ENCODE measurements at regions not wholly inside any gene's neighbourhood (a gene's known extent, or its start where the extent isn't known, plus 50 kb on each side); places are given as distances from the start of the nearest gene placed in this dataset.

DNA sequence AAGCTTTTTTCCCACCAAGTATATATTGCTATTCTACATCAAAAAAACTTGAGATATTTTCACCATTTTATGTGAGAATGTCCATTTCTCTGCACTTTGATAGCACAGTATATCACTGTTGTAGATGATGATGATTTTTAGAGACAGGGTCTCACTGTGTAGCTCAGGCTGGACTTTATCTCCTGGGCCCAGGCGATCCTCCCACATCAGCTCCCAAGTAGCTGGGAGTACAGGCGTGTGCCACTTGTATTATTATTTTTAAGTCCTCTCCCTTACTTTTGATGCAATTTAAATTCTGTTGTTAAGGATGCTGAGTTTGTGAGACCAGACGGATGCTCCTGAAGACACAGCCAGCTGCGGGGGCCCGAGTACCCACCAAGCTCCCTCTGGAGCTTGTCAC lies 326.8 kb downstream of the QKI start:
- no peaks in the 10 kb centered on the region for H3K9me2 ChIP-seq (replicated peaks; ENCODE audit: insufficient read depth, low read length)
- TF ChIP-seq, protein P1, sequence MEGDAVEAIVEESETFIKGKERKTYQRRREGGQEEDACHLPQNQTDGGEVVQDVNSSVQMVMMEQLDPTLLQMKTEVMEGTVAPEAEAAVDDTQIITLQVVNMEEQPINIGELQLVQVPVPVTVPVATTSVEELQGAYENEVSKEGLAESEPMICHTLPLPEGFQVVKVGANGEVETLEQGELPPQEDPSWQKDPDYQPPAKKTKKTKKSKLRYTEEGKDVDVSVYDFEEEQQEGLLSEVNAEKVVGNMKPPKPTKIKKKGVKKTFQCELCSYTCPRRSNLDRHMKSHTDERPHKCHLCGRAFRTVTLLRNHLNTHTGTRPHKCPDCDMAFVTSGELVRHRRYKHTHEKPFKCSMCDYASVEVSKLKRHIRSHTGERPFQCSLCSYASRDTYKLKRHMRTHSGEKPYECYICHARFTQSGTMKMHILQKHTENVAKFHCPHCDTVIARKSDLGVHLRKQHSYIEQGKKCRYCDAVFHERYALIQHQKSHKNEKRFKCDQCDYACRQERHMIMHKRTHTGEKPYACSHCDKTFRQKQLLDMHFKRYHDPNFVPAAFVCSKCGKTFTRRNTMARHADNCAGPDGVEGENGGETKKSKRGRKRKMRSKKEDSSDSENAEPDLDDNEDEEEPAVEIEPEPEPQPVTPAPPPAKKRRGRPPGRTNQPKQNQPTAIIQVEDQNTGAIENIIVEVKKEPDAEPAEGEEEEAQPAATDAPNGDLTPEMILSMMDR (IDR thresholded peaks at IDR 0.05; ENCODE audit: insufficient read depth, low read length, poor library complexity, severe bottlenecking), result no peak
- no peak for TF ChIP-seq EZH2phosphoT487 (conservative IDR thresholded peaks at IDR 0.05; ENCODE audit: low read length)
- no peak overlapping the region for H3K27ac ChIP-seq (ENCODE audit: low read depth, low read length)
- no peak overlapping the region for H3K4me3 ChIP-seq (ENCODE audit: insufficient read depth, low read length, poor library complexity, severe bottlenecking)
- H3K36me3 ChIP-seq (ENCODE audit: low read length), result no peaks in the 10 kb centered on the region
- no peaks in the 10 kb centered on the region for H3K79me2 ChIP-seq (ENCODE audit: insufficient read depth, low read length)
- no peak overlapping the region for H3K4me2 ChIP-seq (ENCODE audit: low read depth, low read length, poor library complexity, severe bottlenecking)
- H3K27me3 ChIP-seq (ENCODE audit: low read length), result no peaks in the 10 kb centered on the region
- H3K9me3 ChIP-seq (ENCODE audit: insufficient read depth, low read length), result no peaks in the 10 kb centered on the region
- no peak overlapping the region for H2AFZ ChIP-seq (ENCODE audit: low read depth, low read length, severe bottlenecking)
- H3F3A ChIP-seq (ENCODE audit: insufficient read depth), result no peaks in the 10 kb centered on the region
- no peaks in the 10 kb centered on the region for H4K20me1 ChIP-seq (ENCODE audit: low read depth, low read length)
- H3K9ac ChIP-seq (ENCODE audit: low read length), result no peak overlapping the region

DNA sequence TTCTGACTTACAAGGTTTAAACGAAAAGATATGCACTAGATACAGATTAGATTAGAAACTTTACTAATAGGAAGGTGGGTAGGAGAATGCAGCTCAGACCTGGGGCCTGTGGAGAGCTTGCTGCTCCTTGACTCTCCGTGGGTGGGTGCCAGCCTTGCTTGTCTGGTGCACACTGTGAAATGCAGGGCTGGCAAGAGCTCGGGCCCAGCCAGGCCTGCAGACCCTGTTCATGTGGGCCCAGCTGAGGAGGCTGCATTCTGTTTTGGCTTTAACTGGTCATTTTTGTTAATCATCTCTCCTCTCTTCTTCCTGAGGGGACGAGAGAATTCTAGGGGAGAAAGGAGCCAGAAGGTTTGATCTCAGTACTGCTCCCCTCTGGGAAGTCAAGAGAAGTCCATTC lies 325.4 kb downstream of the QKI start:
- H3K79me2 ChIP-seq (ENCODE audit: insufficient read depth, low read length), result no peaks in the 10 kb centered on the region
- no peak overlapping the region for H3K27ac ChIP-seq (ENCODE audit: low read depth, low read length)

DNA sequence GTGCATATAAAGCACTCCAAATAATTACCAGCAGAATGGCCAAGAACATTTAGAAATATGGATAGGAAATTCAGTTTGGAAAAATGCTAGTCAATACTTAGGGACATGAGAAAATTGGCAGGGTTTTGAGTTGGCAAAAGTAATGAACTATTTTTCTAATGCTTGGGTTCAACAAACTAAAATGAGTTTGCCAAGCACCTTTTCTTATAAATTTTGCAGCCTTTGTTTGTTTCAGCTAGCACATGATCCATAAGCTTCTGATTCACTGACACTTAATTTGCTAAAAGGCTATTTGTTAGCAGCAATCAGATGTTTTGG lies 324.8 kb downstream of the QKI start:
- H3K4me2 ChIP-seq (ENCODE audit: low read depth, low read length, poor library complexity, severe bottlenecking), result no peak overlapping the region
- H3K79me2 ChIP-seq (ENCODE audit: insufficient read depth, low read length), result no peaks in the 10 kb centered on the region

More for the DNA sequence above, 325.4 kb downstream of the QKI start:
- Histone ChIP-seq H3K27me3 (ENCODE audit: low read length) (no peaks in the 10 kb centered on the region), H3K9me3 (ENCODE audit: insufficient read depth, low read length) (no peaks in the 10 kb centered on the region), H3K4me2 (ENCODE audit: low read depth, low read length, poor library complexity, severe bottlenecking) (no peak overlapping the region), H3K36me3 (ENCODE audit: low read length) (no peaks in the 10 kb centered on the region), H4K20me1 (ENCODE audit: low read depth, low read length) (no peaks in the 10 kb centered on the region), H3F3A (ENCODE audit: insufficient read depth) (no peaks in the 10 kb centered on the region), H3K9ac (ENCODE audit: low read length) (no peak overlapping the region), H3K9me2 (replicated peaks; ENCODE audit: insufficient read depth, low read length) (no peaks in the 10 kb centered on the region), H2AFZ (ENCODE audit: low read depth, low read length, severe bottlenecking) (no peak overlapping the region), H3K4me3 (ENCODE audit: insufficient read depth, low read length, poor library complexity, severe bottlenecking) (no peak overlapping the region)
- TF ChIP-seq EZH2phosphoT487 (conservative IDR thresholded peaks at IDR 0.05; ENCODE audit: low read length), result no peak
- TF ChIP-seq, protein P1 (IDR thresholded peaks at IDR 0.05; ENCODE audit: insufficient read depth, low read length, poor library complexity, severe bottlenecking), result no peak

More for the DNA sequence above, 324.8 kb downstream of the QKI start:
- Histone ChIP-seq H3K9me3 (ENCODE audit: insufficient read depth, low read length) (no peaks in the 10 kb centered on the region), H3K9me2 (replicated peaks; ENCODE audit: insufficient read depth, low read length) (no peaks in the 10 kb centered on the region), H3K36me3 (ENCODE audit: low read length) (no peaks in the 10 kb centered on the region), H3F3A (ENCODE audit: insufficient read depth) (no peaks in the 10 kb centered on the region), H3K27ac (ENCODE audit: low read depth, low read length) (no peak overlapping the region), H3K9ac (ENCODE audit: low read length) (no peak overlapping the region), H3K27me3 (ENCODE audit: low read length) (no peaks in the 10 kb centered on the region), H2AFZ (ENCODE audit: low read depth, low read length, severe bottlenecking) (no peak overlapping the region), H4K20me1 (ENCODE audit: low read depth, low read length) (no peaks in the 10 kb centered on the region), H3K4me3 (ENCODE audit: insufficient read depth, low read length, poor library complexity, severe bottlenecking) (no peak overlapping the region)
- no peak for TF ChIP-seq EZH2phosphoT487 (conservative IDR thresholded peaks at IDR 0.05; ENCODE audit: low read length)
- TF ChIP-seq, protein P1 (IDR thresholded peaks at IDR 0.05; ENCODE audit: insufficient read depth, low read length, poor library complexity, severe bottlenecking), result no peak
